Glomerular endothelial cell (primary cell): ENCODE measurements at regions not wholly inside any gene's neighbourhood (a gene's known extent, or its start where the extent isn't known, plus 50 kb on each side); places are given as distances from the start of the nearest gene placed in this dataset.
"Not testable (repeated sequence)": the region's sequence is repeated elsewhere in the genome, so short reads cannot be mapped to it uniquely, and the experiment has no call there.

Experiments used
- DNase-seq: peaks from one replicate; pipeline ENCODE4 v3.0.0-alpha.2; 2011; ENCODE audit warnings: low read depth, low spot score; ENCODE audit errors: extremely low read depth

- DNase-seq, result no peak
Measured at GRCh38 chr4:79266136-79266535, 59.7 kb downstream of the NAA11 start.

DNA sequence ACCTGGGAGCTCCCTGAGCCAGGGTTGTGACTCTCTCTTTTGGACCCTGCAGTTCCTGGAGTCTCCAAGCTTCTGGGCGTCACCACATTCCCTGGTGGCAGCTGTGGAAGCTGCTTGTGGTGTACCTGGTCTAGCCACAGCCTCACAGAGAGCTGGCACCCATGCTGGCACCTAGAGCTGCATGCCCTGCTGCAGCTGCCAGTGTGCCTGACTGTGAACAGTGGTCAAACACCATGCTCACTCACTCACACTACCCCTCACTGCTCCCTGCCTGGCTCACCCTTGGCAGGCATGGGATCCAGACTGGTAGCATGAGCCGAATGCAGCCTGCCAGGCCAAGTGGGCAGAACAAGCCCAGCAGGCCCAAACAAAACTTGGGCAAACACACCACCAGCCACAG, 66.6 kb downstream of the NAA11 start:
- DNase-seq, result no peak

DNA sequence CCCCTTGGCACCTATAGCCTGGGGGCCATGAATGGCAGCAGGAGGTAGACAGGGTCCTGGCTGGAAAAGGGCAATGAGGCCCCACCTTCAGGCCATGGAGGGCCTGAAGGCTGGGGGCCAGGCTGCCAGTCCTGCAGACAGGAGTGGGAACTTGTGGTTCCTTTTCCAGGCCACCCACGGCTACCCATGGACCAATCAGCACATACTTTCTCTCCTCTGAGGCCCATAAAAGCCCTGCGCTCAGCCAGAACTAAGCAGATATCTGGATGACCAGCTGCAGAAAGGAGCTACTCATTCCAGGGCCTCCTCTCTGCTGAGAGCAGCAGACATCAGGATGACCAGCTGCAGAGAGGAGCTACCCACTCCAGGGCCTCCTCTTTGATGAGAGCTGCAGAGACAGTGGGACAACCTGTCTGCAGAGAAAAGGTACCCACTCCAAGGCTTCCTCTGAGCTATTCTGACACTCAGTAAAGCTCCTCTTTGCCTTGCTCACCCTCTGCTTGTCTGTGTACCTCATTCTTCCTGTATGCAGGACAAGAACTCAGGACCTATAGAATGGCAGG, 67.2 kb downstream of the NAA11 start:
- no peak for DNase-seq

DNA sequence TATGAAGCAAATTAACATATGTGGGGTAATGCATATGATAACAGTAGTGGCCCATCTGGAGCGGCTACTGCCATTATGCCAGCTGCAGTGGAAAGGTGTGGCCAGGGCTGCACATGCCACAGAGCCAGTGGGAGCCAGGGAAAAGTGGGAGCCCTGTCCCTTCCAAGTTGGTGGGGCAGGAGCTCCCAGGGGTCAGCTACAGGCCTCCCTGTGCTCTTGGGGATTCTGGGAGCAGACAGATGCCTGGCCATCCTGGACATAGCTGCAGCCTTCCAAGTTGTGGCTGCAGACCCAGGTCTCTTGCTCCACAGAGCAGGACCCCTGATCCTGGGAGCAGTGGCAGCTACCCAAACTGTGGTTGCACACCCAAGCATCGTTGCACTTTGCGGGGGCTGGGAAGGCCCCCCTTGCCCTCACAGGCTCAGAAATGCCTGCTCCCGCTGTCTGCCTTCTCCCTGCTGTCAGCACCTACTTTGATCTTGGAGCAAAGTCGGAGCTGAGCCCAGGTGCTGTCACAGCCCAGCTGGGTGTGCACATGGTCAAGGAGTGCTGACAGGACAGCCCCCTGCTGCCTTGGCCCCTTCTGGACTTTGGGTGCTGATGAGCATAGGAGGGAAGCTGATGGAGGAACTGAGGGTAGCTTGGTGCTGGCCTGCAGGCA, 67.8 kb downstream of the NAA11 start:
- DNase-seq, result no peak

DNA sequence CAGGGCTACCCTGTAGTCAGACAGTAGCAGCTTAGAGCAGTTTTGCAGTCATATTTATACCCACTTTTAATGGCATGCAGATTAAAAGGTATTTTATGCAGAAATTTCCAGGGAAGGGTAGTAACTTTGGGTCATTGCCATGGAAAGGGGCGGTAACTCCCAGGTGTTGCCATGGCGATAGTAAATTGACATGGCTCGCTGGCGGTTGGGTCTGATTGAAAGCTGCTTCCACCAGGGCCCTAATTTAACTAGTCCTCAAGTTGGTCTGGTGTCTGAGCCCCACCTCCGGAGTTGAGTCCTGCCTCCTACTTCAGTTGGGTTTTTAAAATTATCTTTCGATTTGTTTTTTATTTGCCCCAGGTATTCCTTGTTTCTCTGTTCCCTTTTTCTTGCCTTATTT, 70.1 kb downstream of the NAA11 start:
- DNase-seq, result no peak

GRCh38 chr4:79253924-79254323, 71.9 kb downstream of the NAA11 start:
- DNase-seq, result no peak

GRCh38 chr4:79253168-79253567, 72.7 kb downstream of the NAA11 start:
- no peak for DNase-seq

DNA sequence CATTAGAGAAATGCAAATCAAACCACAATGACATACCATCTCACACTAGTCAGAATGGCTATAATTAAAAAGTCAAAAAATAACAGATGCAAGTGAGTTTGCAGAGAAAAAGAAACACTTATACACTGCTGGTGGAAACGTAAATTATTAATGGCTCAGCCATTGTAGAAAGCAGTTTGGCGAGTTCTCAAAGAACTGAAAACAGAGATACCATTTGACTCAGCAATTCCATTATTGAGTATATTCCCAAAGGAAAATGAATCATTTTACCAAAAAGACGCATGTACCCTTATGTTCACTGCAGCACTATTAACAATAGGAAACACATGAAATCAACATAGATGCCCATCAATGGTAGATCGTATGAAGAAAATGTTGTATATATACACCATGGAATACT, 75.0 kb downstream of the NAA11 start:
- DNase-seq, result no peak

- DNase-seq, result no peak
Measured at GRCh38 chr4:79249881-79250503, 75.9 kb downstream of the NAA11 start.

DNA sequence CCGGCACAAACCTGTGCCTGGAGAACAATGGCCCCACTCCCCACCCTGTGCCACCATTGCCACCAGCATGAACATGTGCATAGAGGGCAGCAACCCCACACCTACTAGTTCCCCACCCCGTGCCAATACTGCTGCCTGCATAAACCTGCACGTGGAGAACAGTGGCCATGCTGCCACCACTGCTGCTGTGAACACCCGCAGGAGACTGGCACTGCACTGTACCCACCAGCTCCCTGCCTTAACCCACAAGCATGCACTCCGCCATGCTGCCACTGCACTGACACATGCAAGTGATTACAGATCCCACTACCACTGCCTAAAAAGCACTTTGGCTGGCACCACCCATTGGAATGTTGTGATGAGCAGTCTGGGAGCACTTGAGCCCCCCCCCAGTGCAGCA, 77.3 kb downstream of the NAA11 start:
- no peak for DNase-seq

DNA sequence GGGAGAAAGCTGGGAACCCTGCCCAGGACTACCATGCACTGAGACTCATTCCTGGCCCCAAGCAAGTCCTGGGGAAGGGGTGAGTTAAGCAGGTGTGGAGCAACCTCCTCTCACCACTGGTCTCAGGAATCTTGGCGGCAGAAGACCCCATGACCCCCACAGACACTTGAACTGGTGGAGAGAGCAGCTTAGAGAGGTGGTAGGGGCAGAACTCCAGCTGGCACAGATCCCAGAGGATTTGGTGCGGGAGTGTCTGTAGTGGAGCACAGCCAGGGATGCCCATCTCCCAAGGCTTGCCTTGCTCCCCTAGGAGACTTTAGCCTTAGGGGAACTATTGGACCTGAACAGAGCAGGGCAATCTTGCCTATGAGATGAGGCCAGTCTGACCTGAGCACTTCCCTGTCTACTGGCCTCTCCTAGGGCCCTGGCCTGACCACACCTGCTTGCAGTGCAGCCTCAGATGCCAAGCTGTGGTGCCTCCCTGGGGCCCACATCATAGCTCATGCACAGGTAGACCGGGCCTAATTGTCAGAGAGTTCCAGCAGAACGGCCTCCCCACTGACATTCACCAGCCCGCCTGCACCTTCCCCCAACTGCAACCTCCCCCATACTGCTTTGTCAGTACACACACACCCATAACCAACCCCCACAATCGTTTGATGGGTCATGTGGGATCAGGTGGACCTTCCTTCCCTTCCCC, 78.0 kb downstream of the NAA11 start:
- no peak for DNase-seq

GRCh38 chr4:79245200-79245940, 80.5 kb downstream of the NAA11 start:
- not testable (repeated sequence) for DNase-seq

DNA sequence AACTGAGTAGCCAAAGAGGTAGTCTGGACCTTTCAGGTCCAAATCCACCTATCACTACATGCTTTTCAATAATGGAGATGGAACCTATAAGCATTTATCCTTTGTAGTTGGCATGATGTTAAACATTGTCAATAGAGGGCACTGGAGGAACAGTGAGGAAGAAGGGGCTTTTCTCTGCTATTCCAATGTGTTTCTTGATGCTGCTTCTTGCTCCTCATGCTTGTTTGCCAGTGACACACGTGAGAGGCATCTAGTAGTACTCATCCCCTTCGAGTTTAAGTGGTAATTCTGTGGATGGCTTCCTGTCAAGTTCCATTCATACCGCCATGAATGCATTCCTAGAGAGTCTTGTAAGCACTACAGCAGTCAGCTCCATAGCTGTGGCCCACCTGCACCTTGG, 84.0 kb downstream of the NAA11 start:
- DNase-seq, result no peak

GRCh38 chr4:79237851-79238250, 88.0 kb downstream of the NAA11 start:
- DNase-seq, result no peak

DNA sequence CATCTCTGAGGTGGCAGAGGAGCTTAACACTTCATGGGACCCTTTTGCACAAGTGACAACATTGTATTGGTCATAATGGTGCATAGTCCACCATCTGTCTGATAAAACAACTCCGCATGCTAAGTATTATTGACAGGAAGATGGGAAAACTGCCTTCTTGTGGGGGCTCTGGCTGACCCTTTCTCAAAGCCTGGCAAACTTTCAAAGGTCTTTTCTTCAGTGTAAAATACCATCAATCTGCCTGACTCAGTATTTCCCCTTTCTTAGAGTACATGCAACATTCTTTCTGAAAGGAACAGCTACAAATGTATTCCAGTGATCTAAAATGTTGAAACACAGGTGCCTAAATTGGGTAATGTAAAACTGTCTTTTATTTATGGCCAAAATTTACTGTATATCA, 89.1 kb downstream of the NAA11 start:
- DNase-seq, result no peak

DNA sequence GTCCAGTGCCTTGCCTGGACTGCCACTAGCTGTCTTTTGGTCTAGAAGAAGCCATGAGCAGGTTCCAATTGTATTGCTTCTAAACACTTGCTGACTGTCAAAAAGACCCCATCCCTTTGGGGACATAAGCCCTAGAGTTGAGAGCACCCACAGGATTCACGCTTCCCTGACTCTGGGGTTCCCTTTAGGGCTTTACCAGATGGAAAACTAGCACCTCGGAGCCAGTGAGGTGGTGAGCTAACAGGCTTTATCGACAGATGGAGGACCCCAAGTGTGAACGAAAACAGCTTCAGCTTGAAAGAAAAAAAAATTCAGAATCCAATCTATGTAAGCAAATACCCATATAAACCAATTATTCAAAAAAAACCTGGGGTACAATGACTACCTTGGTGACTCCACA, 90.8 kb downstream of the NAA11 start:
- no peak for DNase-seq

DNA sequence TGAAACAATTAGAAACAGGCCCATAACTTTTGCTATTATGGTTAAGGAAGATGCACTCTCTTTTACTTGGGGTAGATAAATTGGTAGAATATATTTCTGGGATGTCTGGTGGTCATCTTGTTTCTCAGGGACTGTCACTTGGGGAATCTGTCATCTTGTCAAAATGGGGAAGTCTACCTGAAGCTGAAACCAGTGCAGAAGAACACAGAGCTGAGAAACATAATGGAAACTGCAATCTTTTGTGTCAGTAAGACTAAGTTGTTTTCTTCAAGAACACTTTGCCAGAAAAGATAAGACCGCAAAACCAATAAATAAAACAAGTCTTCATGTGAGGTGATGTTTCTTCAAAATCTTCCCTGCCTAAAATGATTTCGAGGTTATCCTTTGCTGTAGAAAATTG, 92.0 kb downstream of the NAA11 start:
- no peak for DNase-seq

DNA sequence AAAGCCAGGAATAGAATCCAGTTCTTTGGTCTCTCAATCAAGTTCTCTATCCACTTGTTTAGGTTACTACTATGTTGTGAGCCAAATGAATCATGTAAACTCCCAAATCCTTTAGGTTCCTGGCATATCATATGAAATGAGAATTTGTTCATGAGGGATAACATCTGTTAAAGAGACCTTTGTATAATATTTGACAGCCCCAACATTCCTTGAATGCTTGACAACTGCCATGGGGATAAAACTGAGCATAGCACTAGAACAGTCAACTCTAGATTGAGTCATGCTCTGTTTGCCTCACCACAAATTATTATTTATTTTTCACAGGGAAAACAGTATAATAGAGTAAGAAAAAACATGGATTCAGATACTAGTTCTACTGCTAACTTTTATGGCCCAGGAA, 93.3 kb downstream of the NAA11 start:
- no peak for DNase-seq

DNA sequence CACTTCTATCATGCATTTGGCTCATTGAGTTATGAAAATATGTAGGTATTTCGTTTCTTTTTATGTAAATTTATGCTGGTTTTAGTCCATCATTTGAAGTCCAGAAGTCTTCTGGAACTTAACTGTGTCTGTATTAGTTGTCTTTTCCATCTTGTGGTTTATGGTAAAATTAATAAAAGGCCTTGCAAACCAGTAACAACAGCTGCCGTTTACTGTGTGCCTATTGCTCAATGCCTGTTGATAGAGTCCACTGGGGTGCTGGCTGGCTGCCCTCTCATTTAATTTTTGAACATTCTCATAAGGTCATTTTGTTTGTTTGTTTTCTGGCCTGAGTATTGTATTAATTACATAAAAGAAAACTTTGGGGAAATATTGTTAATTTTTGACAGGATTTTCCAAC, 98.0 kb downstream of the NAA11 start:
- DNase-seq, result no peak

- no peak for DNase-seq
Measured at GRCh38 chr4:79225360-79225759, 100.5 kb downstream of the NAA11 start.

DNA sequence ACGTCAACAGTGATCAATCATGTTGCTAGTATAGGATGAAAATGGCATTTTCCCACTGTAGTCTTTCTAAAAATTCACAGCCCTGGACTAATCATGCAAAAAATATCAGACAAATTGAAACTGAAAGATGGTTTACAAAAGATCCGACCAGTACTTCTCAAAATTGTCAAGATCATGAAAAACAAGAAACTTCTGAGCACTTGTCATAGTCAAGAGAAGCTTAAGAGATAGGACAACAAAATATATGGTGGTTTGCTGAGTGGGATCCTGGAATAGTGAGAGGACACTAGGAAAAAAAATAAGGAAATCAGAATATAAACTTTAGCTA, 101.1 kb downstream of the NAA11 start:
- no peak for DNase-seq
